ENCODE measurements at regions not wholly inside any gene's neighbourhood (a gene's known extent, or its start where the extent isn't known, plus 50 kb on each side); places are given as distances from the start of the nearest gene placed in this dataset.

DNA sequence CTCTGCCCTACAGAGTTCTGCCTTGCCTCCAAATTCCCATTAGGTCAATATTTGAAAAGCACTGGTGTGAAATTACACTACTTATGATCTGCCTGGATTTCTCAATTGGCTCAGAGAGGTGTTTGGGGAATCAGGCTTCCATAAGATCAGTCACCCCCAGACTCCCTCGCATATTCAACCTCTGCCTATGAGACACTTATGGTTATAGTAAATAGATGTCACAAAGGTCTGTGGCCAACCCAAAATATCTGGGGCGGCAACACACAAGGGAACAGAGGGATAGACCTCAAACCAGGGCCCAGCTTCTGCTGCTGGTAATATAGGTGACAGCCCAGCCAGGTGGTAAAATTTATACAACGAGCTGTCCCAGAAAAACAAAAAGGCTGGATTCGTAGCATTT lies 376.7 kb upstream of the ZMIZ1 start:
- TF ChIP-seq, protein P1, sequence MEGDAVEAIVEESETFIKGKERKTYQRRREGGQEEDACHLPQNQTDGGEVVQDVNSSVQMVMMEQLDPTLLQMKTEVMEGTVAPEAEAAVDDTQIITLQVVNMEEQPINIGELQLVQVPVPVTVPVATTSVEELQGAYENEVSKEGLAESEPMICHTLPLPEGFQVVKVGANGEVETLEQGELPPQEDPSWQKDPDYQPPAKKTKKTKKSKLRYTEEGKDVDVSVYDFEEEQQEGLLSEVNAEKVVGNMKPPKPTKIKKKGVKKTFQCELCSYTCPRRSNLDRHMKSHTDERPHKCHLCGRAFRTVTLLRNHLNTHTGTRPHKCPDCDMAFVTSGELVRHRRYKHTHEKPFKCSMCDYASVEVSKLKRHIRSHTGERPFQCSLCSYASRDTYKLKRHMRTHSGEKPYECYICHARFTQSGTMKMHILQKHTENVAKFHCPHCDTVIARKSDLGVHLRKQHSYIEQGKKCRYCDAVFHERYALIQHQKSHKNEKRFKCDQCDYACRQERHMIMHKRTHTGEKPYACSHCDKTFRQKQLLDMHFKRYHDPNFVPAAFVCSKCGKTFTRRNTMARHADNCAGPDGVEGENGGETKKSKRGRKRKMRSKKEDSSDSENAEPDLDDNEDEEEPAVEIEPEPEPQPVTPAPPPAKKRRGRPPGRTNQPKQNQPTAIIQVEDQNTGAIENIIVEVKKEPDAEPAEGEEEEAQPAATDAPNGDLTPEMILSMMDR (IDR thresholded peaks at IDR 0.05) = no peak
- Histone ChIP-seq H3K27ac (no peak overlapping the region), H3K4me3 (no peak overlapping the region)
- no peak for DNase-seq (ENCODE audit: low spot score)

DNA sequence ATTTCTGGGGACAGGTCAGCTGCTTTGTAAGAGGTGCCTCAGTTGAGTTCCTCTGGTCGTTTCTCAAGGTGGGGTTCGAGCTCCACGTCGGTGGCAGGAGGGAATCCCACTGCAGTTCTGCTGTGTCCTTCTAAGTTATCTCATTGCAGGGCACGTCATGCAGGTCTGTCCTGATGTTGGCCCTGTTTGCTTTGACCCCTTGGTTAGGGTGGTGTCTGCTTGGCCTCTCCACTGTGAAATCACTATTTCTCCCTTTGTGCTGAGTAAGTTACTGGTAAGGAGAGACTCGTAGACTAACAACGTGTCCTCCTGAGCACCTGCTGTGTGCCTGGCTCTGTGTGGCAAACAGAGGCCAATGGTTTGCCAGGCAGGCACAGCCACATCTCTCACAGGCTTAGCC lies 372.9 kb upstream of the ZMIZ1 start:
- no peak overlapping the region for H3K4me3 ChIP-seq
- TF ChIP-seq, protein P1 (IDR thresholded peaks at IDR 0.05) = no peak
- DNase-seq (ENCODE audit: low spot score) = peak; percentile 58
- no peak overlapping the region for H3K27ac ChIP-seq

DNA sequence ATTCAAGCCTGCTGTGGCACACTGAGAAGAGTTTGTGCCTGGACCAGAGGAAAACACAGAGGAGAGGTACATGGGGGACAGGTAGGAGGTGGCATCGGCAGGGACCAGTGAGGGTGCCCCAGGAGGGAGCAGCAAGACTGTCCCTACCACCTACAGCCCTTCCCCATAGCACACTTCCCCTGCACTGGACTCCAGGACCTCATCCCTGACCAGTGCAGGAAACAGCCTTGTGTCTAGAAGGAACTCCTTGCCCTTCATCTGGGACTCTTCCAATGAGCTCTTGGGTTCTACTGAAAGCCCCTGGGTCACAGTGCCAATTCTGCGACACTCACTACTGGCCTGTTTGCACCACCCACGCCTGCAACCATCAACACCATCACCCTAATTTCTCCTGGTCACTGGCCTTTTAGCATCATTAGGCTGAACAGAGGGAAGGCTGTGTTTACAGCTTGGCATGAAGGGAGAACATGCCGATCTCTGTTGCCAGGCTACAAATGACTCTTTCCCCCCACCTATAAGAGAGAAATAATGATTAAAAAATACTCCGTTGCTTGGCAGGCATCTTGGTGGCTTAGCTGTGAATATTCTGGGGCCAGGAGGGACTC lies 371.9 kb upstream of the ZMIZ1 start:
- Histone ChIP-seq H3K27ac (no peak overlapping the region), H3K4me3 (no peak overlapping the region)
- TF ChIP-seq, protein P1 (IDR thresholded peaks at IDR 0.05) = no peak
- DNase-seq (ENCODE audit: low spot score) = peak; percentile 53

DNA sequence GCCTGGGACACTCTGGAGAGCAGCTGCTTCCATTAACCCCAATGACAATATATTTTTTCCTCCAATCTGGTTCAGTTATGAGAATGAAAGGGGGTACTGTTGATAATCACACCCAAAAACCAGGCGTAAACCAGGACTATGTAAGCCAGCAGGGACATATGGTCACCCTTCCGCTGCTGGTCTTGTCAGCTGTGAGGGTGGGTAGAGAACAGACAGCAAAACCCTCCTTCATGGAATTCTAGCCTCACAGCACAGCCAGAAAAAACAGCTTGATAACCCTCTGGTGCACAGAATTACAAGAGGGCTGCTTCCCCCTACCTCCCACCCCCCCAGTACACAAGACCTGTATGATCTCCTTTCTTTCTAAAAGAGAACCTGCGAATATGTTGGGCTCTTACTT lies 368.8 kb upstream of the ZMIZ1 start:
- peak; percentile 40 for DNase-seq (ENCODE audit: low spot score)
- H3K27ac ChIP-seq = no peak overlapping the region
- TF ChIP-seq, protein P1 (IDR thresholded peaks at IDR 0.05) = no peak
- H3K4me3 ChIP-seq = no peak overlapping the region

DNA sequence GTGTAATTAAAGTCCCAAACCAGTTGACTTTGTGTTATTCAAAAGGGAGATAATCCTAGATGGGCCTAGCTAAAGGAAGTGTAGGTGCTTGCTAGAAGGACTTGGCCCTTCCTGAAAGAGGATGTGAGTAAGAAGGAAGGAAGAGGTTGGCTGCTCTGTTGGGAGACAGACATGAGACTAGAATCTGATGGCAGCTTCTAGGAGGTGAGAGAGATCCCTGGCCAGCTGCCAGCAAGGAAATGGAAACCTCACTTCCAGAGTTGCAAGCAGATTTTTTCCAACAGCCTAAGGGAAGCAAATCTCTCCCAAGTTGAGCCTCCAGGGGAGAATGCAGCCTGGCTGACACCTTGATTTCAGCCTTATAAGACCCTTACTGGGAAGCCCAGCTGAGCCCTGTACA lies 368.4 kb upstream of the ZMIZ1 start:
- peak; percentile 59 for DNase-seq (ENCODE audit: low spot score)
- TF ChIP-seq, protein P1 (IDR thresholded peaks at IDR 0.05) = no peak
- Histone ChIP-seq H3K27ac (no peak overlapping the region), H3K4me3 (no peak overlapping the region)

DNA sequence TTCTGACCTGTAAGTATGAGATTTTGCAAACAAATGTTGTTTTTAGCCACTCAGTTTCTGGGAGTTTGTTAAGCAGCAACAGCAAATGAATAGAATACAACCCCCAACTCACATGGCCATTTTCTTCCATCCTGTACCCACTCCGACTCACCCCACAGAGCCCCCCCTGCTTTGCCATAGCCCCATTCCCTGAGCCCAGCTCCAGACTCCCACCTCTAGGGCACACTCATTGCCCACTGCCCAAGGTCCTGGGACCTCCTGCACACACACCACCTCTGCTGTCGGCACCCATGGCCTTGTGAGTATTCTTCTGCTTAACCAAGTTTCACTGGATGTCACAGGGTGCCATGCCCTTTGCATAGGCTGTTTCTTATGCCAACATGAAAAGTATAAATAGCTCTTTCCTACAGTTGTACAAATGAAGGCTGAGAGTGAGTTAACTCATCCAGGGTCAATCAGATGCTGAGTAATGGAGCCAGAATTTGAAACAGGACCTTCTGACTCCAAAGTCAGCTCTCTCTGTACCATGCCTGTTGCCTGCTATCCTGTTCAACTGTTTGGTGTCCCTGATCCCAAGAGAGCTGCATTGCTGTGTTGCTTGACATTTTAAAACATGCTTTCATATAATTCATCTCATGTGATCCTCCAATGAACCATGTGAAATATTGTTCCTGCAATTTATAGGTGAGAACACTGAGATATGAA lies 367.8 kb upstream of the ZMIZ1 start:
- Histone ChIP-seq H3K4me3 (no peak overlapping the region), H3K27ac (no peak overlapping the region)
- TF ChIP-seq, protein P1 (IDR thresholded peaks at IDR 0.05) = no peak
- peak; percentile 62 for DNase-seq (ENCODE audit: low spot score)

DNA sequence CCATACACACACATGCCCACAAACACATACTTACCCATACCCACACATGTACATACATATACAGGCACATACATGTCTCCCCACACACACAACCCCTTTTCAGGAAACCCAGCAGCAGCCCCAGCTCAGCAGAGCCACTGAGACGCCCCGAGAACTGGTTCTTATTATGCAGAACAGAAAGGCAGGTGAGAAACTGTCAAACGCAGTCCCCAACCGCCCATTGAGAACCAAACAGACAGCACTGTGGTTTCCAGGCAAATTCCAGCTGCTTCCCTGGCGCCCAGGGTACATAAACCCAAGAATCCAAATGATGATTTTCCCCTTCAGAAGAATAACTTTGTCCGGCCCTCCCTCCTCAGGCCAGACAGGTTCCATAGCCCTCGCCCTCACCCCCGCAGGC lies 366.6 kb upstream of the ZMIZ1 start:
- DNase-seq (ENCODE audit: low spot score) = no peak
- no peak overlapping the region for H3K27ac ChIP-seq
- no peak overlapping the region for H3K4me3 ChIP-seq
- TF ChIP-seq, protein P1 (IDR thresholded peaks at IDR 0.05) = no peak

Data from coronary artery (tissue), 2 donors.